ENCODE measurements at regions not wholly inside any gene's neighbourhood (a gene's known extent, or its start where the extent isn't known, plus 50 kb on each side); places are given as distances from the start of the nearest gene placed in this dataset.
"Not testable (repeated sequence)": the region's sequence is repeated elsewhere in the genome, so short reads cannot be mapped to it uniquely, and the experiment has no call there.

- not testable (repeated sequence) for TF ChIP-seq POLR2A (IDR thresholded peaks at IDR 0.05; ENCODE audit: low read depth); EP300 (IDR thresholded peaks at IDR 0.05)
- TF ChIP-seq, protein P1, sequence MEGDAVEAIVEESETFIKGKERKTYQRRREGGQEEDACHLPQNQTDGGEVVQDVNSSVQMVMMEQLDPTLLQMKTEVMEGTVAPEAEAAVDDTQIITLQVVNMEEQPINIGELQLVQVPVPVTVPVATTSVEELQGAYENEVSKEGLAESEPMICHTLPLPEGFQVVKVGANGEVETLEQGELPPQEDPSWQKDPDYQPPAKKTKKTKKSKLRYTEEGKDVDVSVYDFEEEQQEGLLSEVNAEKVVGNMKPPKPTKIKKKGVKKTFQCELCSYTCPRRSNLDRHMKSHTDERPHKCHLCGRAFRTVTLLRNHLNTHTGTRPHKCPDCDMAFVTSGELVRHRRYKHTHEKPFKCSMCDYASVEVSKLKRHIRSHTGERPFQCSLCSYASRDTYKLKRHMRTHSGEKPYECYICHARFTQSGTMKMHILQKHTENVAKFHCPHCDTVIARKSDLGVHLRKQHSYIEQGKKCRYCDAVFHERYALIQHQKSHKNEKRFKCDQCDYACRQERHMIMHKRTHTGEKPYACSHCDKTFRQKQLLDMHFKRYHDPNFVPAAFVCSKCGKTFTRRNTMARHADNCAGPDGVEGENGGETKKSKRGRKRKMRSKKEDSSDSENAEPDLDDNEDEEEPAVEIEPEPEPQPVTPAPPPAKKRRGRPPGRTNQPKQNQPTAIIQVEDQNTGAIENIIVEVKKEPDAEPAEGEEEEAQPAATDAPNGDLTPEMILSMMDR (IDR thresholded peaks at IDR 0.05), result not testable (repeated sequence)
Measured at GRCh38 chr5:152787709-152788217, 382.7 kb upstream of the NMUR2 start.
